Skin of body (tissue), 1 donor: ENCODE measurements at regions not wholly inside any gene's neighbourhood (a gene's known extent, or its start where the extent isn't known, plus 50 kb on each side); places are given as distances from the start of the nearest gene placed in this dataset.
"Not testable (repeated sequence)": the region's sequence is repeated elsewhere in the genome, so short reads cannot be mapped to it uniquely, and the experiment has no call there.

Experiments used
- DNase-seq: peaks from one replicate; lab custom pipeline; 2025; lab: John Stamatoyannopoulos, UW

DNA sequence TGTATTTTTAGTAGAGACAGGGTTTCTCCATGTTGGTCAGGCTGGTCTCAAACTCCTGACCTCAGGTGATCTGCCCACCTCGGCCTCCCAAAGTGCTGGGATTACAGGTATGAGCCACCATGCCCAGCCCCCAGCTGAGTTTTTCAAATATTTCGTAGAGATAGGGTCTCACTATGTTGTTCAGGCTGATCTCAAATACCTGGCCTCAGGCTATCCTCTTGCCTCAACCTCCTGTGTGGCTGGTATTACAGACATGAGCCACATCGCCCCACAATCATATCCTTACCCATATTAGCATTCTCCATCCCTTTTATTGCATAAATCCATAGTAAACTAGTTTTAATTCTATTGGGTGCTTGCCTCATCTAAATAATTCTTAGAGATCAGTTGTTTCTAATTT is 157.6 kb upstream of the HEY2 start:
- not testable (repeated sequence) for DNase-seq

DNA sequence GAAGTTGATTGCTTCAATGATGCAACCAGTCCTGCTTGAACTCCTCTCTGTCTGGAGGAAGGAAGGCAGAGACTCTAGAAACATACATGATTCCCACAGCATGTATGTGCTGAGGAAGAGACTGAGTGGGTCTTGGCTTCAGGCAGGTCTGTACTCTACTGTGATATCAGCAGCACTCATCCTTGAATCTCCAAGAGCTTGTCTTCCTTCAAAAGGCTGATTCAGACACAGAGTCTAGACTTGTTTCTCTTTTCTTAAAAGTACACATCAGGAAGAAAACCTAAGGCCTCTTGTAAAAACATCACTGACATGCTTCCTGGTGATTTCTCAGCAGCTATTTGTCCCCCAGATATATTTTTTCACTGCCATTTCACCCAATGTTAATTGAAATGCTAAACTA is 155.7 kb upstream of the HEY2 start:
- DNase-seq = no peak

DNA sequence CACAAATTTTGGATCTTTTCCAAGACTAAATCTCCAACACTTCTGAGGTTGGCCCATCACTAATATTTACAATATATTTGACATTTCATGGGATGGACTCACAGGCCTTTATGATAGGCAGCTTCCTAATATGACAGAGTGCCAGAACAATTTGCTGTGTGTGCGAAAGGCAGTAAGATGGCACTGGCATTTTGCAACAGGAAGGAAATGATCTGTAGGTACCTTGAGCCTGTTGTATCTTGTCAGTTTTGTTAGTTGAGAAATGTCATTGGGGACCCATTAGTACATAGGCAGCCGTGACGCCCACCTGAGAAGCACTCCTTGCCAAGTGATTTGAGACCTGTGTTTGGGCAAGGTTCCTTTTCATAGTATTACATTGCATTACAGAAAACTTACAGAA is 153.4 kb upstream of the HEY2 start:
- DNase-seq = no peak

DNA sequence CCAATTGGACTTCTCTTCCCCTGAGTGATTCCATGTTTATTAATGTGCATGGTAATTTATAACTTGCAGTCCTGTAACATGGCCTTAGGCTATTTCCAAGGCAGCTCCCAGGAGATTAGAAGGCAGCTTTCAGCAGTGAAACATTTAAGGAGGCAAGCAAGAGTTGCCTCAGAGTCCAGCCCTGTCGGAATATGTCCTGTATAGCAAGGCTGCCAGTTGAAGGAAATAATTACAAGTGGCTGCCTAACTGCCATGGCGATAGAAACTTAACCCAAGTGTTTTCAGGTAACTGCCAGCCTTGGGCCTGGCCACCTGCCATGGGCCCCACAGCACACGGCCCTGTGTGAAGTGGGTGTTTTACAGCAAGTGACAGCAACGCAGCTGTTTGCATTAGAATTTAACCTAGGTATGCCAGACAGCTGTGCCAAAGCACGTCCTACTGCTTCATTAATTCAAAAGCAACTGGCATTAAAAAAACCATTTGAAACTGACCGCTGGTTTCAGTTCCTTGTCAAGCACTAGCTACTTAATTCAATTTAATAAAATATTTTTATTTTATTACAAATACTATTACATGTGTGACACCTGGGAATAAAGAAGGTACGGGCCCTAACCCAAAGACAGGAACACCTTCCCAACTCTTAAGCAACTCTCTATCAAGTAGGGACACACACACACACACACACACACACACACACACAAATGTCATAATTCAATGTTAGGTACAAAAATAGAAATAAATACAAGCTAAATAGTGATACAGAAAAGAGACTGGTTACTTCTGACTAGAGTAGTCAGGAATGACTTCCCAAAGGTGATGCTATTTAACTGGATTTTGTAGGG is 151.8 kb upstream of the HEY2 start:
- DNase-seq = no peak

DNA sequence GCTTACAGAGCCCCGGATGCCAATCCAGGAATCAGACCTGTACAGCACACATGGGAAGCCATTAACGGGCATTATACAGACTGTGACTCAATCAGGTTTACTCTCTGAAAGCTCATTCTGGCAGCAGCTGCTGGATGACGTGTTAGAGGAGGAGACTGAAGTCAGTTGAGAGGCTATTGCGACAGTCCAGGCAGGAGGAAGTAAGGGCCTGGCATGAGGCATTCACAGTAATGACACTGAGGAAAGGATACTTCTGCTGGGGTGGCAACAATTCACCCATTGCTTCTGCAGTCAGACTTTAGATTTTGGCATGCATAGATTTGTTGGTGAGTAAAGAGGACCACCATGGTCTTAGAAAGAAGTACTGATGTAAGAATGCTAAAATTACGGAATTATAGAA is 151.0 kb upstream of the HEY2 start:
- no peak for DNase-seq

DNA sequence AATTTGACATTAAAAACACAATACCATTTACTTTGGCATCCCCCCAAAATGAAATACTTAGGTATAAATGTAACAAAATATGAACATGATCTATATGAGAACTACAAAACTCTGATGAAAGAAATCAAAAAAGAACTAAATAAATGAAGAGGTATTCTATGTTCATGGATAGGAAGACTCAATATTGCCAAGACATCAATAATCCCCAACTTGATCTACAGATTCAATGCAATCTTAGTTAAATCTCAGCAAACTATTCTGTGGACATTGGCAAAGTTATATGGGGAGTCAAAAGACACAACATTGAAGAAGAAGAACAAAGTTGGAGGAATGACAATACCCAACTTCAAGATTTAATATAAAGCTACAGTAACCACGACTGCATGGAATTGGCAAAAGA is 145.2 kb upstream of the HEY2 start:
- DNase-seq = no peak

DNA sequence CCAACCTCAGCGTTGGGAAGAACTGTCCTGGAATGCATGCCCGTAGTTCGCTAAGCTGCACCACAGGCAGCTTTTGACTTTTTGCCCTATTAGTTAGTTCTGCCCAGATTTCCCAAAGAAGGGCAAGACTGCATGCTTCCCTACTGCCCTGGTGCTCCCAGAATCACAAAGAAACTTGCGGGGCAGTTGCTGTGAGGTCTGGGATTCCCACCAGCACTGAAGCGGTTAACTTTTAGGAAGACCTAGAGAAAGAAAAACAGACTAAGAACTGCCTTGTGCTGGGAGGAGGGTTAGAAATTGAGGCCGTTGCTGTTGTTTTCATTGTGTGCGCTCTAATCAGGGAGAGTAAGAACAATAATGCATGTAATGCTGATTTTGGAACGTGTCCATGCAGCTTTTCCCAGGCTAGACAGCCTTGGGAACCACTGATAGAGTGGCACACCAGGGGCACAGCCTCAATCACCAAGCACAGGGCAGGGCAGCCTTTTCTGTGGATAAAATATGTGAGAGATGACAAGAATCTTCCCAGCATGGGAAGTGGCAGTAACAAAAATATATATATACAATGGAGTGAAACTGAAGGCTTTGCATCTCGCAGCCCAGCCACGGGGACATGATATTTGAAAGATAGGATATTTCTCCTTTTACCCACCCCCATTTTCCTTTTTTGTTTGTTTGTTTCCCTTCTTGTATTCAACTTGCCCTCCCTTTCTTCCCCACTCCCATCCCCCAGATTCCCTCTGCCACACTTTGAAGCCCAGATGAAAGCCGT is 137.7 kb upstream of the HEY2 start:
- peak; percentile 33 for DNase-seq

DNA sequence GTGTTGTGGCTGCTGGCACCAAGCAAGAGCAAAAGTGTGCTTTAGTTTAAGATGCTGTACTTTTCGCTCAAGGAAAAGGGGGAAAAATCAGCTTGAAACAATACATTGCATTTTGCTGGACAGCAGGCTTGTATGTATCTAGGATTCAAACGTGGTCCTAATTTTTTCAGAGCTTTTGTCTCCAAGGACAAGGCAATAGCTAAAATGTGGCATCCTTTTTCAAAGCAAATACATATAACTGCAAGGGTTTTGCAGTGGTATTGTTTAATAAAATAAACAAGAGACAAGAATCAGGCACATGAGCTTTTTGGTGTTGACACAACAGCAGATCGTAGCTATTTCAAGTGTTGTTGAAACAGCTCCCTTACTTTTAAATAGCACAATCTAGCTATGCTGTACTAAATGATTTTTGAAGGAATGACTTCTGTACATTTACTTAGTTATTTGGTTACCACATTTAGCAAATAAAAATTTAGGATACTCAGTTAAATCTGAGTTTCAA is 137.0 kb upstream of the HEY2 start:
- peak; percentile 27 for DNase-seq

DNA sequence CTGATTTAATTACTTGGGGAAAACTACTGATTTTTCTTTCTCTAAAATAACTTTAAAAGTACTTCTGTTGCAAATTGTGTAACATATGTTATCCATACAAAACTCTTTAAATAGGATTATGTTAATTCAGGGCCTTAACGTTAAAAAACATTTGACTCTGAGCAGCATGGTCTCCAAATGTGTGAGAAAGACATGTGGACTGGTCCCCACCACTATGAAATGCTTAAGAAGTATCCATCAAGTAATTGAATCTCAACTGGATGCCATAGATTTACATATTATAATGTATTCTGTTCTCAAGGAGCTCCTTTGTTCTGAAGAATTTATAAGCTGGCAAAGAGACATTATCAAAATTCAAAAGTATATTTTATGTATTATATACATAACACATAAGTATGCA is 130.8 kb upstream of the HEY2 start:
- no peak for DNase-seq

DNA sequence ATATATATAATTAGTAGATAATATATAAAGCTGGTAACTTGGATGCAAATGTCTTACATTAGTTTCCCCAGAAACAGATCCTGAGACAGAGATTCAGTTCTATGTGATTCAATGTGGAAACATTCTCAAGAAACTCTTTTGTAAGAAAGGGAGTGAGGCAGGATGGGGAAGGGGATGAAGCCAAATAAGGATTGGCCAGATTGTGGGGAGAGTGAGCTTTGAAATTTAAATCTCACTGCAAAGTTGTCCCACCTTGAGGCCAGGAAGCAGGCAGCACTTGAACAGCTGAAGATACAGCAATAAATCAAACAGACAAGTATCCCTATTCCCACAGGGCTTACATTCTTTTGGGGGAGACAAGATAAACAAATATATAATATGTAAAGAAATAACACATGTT is 126.3 kb upstream of the HEY2 start:
- DNase-seq = no peak

DNA sequence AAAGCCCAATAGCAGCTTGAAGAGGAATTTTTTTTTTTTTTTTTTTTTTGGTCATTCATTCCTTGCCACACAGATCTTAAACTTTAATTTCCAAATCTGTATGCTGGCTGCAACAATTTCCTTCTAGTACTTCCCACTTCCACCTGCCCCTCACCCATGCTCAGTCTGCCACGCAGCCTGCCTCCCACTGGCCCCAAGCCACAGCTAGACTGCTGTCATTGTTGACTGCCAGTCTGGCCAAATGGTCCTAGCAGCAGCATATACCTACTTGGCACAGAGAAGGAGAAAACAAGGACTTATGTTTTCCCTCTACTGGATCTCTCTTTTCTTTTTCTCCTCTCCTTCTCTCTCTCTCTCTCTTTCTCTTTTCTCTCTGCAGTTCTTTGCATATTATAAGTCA is 118.3 kb upstream of the HEY2 start:
- no peak for DNase-seq

DNA sequence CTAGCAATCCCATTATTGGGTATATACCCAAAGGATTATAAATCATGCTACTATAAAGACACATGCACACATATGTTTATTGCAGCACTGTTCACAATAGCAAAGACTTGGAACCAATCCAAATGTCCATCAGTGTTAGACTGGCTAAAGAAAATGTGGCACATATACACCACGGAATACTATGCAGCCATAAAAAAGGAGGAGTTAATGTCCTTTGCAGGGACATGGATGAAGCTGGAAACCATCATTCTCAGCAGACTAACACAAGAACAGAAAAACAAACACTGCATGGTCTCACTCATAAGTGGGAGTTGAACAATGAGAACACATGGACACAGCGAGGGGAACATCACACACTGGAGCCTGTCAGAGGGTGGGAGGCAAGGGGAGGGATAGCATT is 113.4 kb upstream of the HEY2 start:
- not testable (repeated sequence) for DNase-seq

DNA sequence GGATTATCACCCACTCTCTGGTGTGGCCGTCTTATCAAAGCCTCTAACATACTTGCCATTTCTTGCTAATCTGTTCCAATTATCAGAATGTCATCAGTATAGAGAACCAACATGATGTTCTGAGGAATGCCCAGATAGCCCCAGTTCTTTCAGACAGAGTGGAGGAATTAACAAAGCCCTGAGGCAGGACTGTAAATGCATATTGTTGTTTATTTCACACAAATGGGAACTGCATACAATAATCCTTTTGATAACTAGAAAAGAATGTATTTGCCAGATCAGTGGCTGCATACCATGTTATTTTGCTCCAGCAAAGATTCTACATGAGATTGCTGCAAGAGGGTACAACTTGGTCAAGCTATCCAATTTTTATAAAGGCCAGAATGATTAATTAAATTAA is 112.8 kb upstream of the HEY2 start:
- DNase-seq = no peak

DNA sequence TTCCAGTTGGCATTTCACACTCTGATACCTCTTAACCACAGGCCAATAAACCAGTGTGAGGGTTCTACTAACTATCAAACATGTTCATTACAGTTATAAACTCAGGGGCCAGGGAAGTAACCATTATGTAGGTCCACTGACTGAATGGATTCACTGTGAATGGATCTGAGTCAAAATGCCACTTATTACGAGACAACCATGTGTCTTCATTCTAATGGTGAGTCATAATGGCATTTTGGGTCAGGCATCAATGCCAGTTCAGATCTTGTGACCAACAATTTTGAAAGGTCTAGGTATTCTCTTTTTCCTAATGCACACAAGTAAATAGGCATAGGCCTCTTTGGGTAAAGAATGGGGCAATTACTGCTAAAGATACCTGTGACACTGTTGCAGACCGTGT is 112.2 kb upstream of the HEY2 start:
- DNase-seq = no peak

DNA sequence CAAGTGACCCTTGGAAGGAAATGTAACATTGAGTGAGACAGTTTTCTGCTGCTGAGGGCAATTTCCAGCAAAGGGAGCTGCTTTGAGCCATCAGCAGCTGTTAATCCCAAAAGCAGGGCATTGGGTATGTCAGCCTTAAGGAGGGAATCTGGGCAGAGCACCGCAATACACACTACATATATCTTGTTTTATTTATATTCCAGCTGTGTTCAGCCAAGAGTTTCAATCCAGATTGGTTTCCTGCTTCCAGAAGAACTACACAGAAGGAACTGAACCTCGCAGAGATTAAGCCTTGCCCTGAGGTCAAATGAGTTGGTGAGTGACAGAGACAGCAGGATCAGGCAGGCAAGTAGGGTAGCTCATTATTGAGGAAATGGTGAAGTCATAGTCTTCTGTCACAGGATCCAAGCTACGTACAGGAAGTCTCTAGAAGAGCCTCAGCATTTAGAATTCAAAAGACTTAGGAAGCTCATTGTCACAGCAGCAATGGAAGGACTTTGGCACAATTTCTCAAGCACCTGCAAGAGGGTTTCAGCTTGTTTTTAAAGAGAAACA is 109.9 kb upstream of the HEY2 start:
- DNase-seq = peak; percentile 29

DNA sequence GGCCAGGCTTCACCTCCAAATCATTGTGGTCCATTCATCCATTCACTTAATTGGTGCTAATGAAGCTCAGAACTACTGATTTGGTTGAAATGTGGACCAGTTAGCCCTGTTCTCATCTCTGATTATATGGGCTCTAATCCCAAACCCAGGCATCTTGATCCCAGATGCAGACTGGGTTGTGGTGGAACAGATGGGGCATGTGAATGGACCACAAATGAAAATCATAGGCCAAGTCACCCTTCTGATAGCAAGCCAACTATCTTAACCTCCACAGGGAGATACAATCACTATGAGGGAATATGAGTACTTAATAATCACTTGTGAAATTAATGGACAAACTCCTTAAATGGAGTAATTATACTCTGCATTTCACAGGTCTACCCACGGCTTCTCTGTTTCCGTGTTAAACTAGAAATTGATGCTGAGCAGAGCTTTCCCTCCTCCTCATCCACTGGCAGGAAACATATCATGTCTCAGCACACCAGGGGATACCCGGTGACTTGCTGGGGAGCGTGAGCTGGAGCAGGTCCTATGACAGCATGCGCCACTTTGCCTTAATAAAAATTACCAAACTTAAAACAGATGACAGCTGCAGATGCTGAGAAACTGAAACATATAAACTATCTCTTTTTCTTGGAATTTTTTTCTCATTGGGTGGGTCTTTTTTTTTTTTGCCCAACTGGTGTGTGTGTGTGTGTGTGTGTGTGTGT is 108.8 kb upstream of the HEY2 start:
- DNase-seq = peak; percentile 60

DNA sequence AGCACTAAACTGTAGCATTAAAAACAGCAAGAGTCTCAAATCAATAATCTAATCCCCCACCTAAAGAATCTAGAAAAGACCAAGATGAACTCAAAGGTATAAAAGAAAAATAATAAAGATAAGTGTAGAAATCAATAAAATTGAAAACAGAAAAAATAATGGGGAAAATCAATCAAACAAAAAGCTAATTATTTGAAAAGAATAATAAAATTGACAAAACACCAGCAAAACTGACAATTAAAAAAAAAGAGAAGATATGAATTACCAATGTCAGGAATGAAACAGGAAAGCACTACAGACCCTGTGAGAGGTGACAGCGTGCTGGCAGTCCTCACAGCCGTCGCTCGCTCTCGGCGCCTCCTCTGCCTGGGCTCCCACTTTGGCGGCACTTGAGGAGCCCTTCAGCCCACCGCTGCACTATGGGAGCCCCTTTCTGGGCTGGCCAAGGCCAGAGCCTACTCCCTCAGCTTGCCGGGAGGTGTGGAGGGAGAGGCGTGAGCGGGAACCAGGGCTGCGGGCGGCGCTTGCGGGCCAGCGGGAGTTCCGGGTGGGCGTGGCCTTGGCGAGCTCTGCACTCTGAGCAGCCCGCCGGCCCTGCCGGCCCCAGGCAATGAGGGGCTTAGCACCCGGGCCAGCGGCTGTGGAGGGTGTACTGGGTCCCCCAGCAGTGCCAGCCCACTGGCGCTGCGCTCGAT is 105.3 kb upstream of the HEY2 start:
- not testable (repeated sequence) for DNase-seq

DNA sequence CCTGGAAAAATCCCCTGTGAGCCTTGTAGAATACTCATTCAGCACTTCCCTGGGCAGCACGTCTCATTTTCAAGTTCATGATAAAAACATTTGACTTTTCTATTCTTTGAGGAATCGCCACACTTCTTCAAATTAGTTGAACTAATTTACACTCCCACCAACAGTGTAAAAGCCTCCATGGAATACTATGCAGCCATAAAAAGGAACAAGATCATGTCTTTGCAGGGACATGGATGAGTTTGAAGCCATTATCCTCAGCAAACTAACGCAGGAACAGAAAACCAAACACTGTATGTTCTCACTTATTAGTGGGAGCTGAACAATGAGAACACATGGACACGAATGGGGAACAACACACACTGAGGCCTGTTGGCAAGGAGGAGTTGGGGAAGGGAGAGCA is 102.0 kb upstream of the HEY2 start:
- DNase-seq = no peak

DNA sequence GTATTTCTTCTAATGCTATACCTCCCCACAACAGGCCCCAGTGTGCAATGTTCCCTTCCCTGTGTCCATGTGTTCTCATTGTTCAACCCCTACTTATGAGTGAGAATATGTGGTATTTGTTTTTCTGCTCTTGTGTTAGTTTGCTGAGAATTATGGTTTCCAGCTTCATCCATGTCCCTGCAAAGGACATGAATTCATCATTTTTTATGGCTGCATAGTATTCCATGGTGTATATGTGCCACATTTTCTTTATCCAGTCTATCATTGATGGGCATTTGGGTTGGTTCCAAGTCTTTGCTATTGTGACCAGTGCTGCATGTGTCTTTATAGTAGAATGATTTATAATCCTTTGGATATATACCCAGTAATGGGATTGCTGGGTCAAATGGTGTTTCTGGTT is 95.7 kb upstream of the HEY2 start:
- DNase-seq = not testable (repeated sequence)

DNA sequence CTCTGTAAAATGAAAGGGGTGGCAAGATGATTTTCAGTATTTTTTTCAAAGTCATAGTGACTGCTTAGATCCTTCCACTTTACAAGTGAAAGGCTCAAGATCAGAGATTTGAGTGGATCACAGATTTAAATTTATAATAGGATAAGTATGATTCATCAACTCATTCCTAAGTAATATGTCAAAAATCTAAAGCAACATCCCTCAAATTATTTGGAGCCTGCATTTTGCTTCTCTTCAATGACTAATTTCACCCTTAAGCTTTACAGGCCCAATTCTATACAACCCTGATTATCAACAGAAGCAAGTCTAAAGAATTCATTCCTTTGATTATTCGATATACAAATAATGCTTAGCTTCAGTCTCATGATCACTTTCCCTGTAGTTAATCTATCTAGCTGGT is 93.9 kb upstream of the HEY2 start:
- DNase-seq = no peak

DNA sequence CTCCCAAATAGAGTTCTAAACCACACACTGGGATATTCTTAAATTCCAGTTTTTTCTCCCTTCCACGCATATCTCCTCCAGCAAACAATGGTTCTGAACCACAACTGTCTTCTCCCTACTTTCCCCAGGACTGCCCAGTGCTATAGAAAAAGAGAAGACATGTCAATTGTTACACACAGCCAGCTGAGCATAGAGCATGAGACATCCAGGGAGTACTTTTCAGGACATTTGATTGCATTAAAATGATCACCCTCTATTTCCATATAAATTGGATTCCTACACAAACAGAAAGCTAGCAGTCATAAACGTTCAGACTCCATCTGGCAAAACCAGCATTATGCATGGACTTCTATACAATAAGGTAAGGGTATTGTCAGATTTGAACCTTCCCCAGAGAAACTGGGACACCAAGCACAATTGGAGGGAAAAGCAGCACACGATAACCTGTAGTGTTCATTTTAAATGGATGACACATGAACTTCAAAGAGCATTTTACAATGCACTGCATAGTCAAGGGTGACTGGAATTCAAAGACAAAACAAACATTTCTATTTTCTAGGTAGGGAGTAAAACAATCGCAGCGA is 93.1 kb upstream of the HEY2 start:
- no peak for DNase-seq
